ENCODE measurements at regions not wholly inside any gene's neighbourhood (a gene's known extent, or its start where the extent isn't known, plus 50 kb on each side); places are given as distances from the start of the nearest gene placed in this dataset.

DNA sequence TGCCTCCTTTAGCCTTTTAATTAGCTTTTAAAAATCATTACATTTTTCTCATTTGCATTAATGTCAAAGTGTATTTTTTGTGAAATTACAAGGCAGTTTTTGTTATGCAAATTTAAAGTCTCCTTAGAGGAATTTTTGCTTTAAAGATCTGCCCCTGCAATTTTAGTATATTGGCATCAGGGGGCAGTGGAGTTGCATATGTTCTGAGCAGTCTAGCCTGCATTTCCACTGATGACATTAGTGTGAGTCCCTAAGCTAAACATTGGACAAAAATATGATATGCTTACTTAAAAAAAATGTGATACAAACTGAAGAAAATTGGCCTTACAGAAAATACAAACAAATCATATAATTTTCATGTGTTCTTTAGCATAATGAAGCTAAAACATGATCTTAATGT lies 426.5 kb downstream of the SLC4A3 start:
- Mint-ChIP-seq H3K4me3 (no peak overlapping the region), H3K27ac (no peak overlapping the region), H3K27me3 (no peaks in the 10 kb centered on the region), H3K4me1 (ENCODE audit: low read depth) (no peaks in the 10 kb centered on the region), H3K9me3 (peaks cover 4% of the 10 kb centered on the region), H3K36me3 (ENCODE audit: low read depth) (no peaks in the 10 kb centered on the region)
- intact Hi-C loops (cut with DNase I, micrococcal nuclease), result no loop called here
- Histone ChIP-seq H3K27me3 (ENCODE audit: control insufficient read depth in 1 of 2, insufficient read depth in 2 of 2, low read length in 2 of 2) (no peaks in the 10 kb centered on the region), H3K36me3 (ENCODE audit: insufficient read depth, low read length) (no peaks in the 10 kb centered on the region), H3K4me1 (ENCODE audit: insufficient read depth, low read length) (no peaks in the 10 kb centered on the region), H3K4me3 (ENCODE audit: low read length) (no peak overlapping the region), H3K27ac (ENCODE audit: low read depth in 1 of 2, low read length in 2 of 2) (no peak overlapping the region), H3K9me3 (ENCODE audit: control insufficient read depth in 1 of 2, insufficient read depth in 1 of 2, low read length in 2 of 2) (peaks cover 0 to 5% of the 10 kb centered on the region in 2 experiments)
- DNase-seq (no peak), ATAC-seq (ENCODE audit: poor library complexity) (no peak)
- ChIA-PET CTCF (interaction anchor here (0.5 kb wide), 1 partner anchor 39 kb away, joined by 3 read pairs; no protein-coding TSS in a partner anchor), POLR2A (no interaction called here)
- TF ChIP-seq, protein P1, sequence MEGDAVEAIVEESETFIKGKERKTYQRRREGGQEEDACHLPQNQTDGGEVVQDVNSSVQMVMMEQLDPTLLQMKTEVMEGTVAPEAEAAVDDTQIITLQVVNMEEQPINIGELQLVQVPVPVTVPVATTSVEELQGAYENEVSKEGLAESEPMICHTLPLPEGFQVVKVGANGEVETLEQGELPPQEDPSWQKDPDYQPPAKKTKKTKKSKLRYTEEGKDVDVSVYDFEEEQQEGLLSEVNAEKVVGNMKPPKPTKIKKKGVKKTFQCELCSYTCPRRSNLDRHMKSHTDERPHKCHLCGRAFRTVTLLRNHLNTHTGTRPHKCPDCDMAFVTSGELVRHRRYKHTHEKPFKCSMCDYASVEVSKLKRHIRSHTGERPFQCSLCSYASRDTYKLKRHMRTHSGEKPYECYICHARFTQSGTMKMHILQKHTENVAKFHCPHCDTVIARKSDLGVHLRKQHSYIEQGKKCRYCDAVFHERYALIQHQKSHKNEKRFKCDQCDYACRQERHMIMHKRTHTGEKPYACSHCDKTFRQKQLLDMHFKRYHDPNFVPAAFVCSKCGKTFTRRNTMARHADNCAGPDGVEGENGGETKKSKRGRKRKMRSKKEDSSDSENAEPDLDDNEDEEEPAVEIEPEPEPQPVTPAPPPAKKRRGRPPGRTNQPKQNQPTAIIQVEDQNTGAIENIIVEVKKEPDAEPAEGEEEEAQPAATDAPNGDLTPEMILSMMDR (IDR thresholded peaks at IDR 0.05), result no peak

DNA sequence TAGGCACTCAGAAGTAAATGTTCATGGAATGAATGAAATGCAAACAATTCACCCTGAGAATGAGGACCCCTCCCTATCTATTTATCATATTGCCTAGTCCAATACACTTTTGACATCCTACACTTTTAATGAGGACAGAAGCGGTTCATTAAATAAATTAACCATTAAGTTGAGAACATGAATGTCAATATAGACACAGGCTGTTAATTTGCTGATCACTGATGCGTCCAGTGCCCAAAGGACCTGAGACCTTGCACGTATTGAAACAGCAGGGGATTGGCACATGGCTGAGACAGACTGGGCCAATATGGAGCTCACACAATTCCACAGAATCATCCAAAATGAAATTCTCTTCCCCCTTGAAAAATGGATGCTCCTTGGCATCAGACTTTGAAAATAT lies 430.0 kb downstream of the SLC4A3 start:
- H3K36me3 Mint-ChIP-seq (ENCODE audit: low read depth), result no peaks in the 10 kb centered on the region
- ChIA-PET POLR2A (no interaction called here), CTCF (no interaction called here)
- Histone ChIP-seq H3K9me3 (ENCODE audit: control insufficient read depth in 1 of 2, insufficient read depth in 1 of 2, low read length in 2 of 2) (peaks cover 0 to 8% of the 10 kb centered on the region in 2 experiments), H3K36me3 (ENCODE audit: insufficient read depth, low read length) (no peaks in the 10 kb centered on the region), H3K4me1 (ENCODE audit: insufficient read depth, low read length) (no peaks in the 10 kb centered on the region), H3K27ac (ENCODE audit: low read depth in 1 of 2, low read length in 2 of 2) (no peak overlapping the region), H3K27me3 (ENCODE audit: control insufficient read depth in 1 of 2, insufficient read depth in 2 of 2, low read length in 2 of 2) (peaks cover 0 to 4% of the 10 kb centered on the region in 2 experiments), H3K4me3 (ENCODE audit: low read length) (no peak overlapping the region)
- intact Hi-C loops (cut with DNase I, micrococcal nuclease), result no loop called here
- TF ChIP-seq, protein P1 (IDR thresholded peaks at IDR 0.05), result no peak
- H3K9me3 Mint-ChIP-seq, result peaks cover 4% of the 10 kb centered on the region
- H3K27ac Mint-ChIP-seq, result no peak overlapping the region
- H3K27me3 Mint-ChIP-seq, result no peaks in the 10 kb centered on the region
- ATAC-seq (ENCODE audit: poor library complexity) (no peak), DNase-seq (no peak)
- H3K4me3 Mint-ChIP-seq, result no peak overlapping the region
- H3K4me1 Mint-ChIP-seq (ENCODE audit: low read depth), result no peaks in the 10 kb centered on the region

DNA sequence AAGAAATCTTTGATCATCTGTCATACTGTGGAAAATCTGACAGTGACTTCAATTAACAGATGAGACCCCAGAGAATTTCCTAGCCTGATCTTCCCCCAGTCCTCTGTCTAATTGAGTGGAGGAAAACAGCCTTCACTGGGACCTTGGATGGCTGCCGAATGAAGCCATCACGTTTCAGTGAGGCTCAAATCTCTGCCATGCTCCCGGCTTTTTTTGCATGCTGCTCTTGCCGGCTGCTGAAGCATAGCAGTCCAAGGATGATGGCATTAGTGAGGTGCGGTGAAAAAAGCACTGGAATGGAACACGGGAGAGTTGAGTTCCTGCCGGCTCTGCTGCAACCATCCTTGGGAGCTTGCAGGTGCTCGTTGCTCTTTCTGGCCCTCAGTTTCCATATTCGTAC lies 430.5 kb downstream of the SLC4A3 start:
- TF ChIP-seq, protein P1 (IDR thresholded peaks at IDR 0.05), result no peak
- H3K4me1 Mint-ChIP-seq (ENCODE audit: low read depth), result no peaks in the 10 kb centered on the region
- H3K27me3 Mint-ChIP-seq, result no peaks in the 10 kb centered on the region
- peaks cover 0 to 4% of the 10 kb centered on the region in 2 experiments for H3K27me3 ChIP-seq (ENCODE audit: control insufficient read depth in 1 of 2, insufficient read depth in 2 of 2, low read length in 2 of 2)
- H3K9me3 ChIP-seq (ENCODE audit: control insufficient read depth in 1 of 2, insufficient read depth in 1 of 2, low read length in 2 of 2), result peaks cover 0 to 8% of the 10 kb centered on the region in 2 experiments
- no peak for DNase-seq
- H3K27ac ChIP-seq (ENCODE audit: low read depth in 1 of 2, low read length in 2 of 2), result no peak overlapping the region
- POLR2A ChIA-PET, result no interaction called here
- no peak overlapping the region for H3K4me3 Mint-ChIP-seq
- no peak overlapping the region for H3K4me3 ChIP-seq (ENCODE audit: low read length)
- no peak overlapping the region for H3K27ac Mint-ChIP-seq
- ATAC-seq (ENCODE audit: poor library complexity), result no peak
- no peaks in the 10 kb centered on the region for H3K36me3 Mint-ChIP-seq (ENCODE audit: low read depth)
- no peaks in the 10 kb centered on the region for H3K4me1 ChIP-seq (ENCODE audit: insufficient read depth, low read length)
- H3K9me3 Mint-ChIP-seq, result peaks cover 4% of the 10 kb centered on the region
- CTCF ChIA-PET, result no interaction called here
- H3K36me3 ChIP-seq (ENCODE audit: insufficient read depth, low read length), result no peaks in the 10 kb centered on the region
- intact Hi-C loops (cut with DNase I, micrococcal nuclease), result no loop called here
